ENCODE measurements at regions not wholly inside any gene's neighbourhood (a gene's known extent, or its start where the extent isn't known, plus 50 kb on each side); places are given as distances from the start of the nearest gene placed in this dataset.

DNA sequence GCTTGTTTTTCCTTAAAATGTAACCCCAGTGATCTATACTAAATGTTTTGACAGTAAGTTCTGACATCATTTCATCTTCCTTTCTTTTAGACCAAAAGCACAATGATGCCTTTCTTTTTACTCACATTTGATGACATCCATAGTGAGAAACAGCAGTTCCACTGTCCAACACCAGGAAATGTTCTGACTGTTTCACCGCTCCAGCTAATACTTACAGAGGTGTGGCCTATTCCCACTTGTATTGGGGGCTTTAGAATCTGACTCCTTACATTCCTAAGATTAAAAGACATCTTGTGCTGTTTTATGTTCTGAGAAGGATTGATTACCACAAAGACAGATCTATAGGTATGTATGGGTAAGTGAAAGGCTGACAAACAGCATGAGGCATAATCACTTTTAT, 1018.2 kb upstream of the PRMT6 start:
- TF ChIP-seq CTCF (IDR thresholded peaks at IDR 0.05) = no peak
- no peak for TF ChIP-seq EP300 (IDR thresholded peaks at IDR 0.05)
